OCI-LY7 (cell line): ENCODE measurements at regions not wholly inside any gene's neighbourhood (a gene's known extent, or its start where the extent isn't known, plus 50 kb on each side); places are given as distances from the start of the nearest gene placed in this dataset.

Experiments
- CTCF ChIP-seq: fragments of 200-600 bp; sonication (generic); conservative IDR thresholded peaks from 2 replicates; pipeline ENCODE4 v1.5.1; 2014; ENCODE audit warnings: mild to moderate bottlenecking, antibody characterized with exemption, low read length, moderate library complexity, mixed read lengths
- EZH2phosphoT487 ChIP-seq: fragments of 200-600 bp; sonication (generic); IDR thresholded peaks from 2 replicates; pipeline ENCODE4 v1.6.1; 2018; ENCODE audit warnings: low read depth, borderline replicate concordance, mild to moderate bottlenecking, mixed run types, antibody characterized with exemption, low read length, moderate library complexity, mixed read lengths

- TF ChIP-seq CTCF (no peak), EZH2phosphoT487 (no peak)
These were observed 207.3 kb downstream of the FOXD2 start for GRCh38 chr1:47645151-47645550.
